Nephron progenitor cell (in vitro differentiated cells): ENCODE measurements at regions not wholly inside any gene's neighbourhood (a gene's known extent, or its start where the extent isn't known, plus 50 kb on each side); places are given as distances from the start of the nearest gene placed in this dataset.

Experiments
- DNase-seq: peaks from one replicate; pipeline ENCODE4 v3.0.0; 2021
- H3K27ac Mint-ChIP-seq: 2 replicates; pipeline ENCODE4 v1.8.0; 2021; ENCODE audit warnings: mild to moderate bottlenecking, moderate library complexity, mixed read lengths
- H3K27me3 Mint-ChIP-seq: 2 replicates; pipeline ENCODE4 v1.8.0; 2021; ENCODE audit warnings: mild to moderate bottlenecking, low read depth, mixed read lengths; ENCODE audit not compliant: poor library complexity
- H3K36me3 Mint-ChIP-seq: 2 replicates; pipeline ENCODE4 v1.8.0; 2021; ENCODE audit warnings: low read depth, mixed read lengths
- H3K4me1 Mint-ChIP-seq: 2 replicates; pipeline ENCODE4 v1.8.0; 2021; ENCODE audit warnings: mixed read lengths
- H3K4me3 Mint-ChIP-seq: 2 replicates; pipeline ENCODE4 v1.8.0; 2021; ENCODE audit warnings: mild to moderate bottlenecking, moderate library complexity, mixed read lengths
- H3K9me3 Mint-ChIP-seq: 2 replicates; pipeline ENCODE4 v1.8.0; 2021; ENCODE audit warnings: mild to moderate bottlenecking, moderate library complexity, mixed read lengths
- TF ChIP-seq, protein P1 (sequence below): fragments of 200-600 bp; sonication (generic); IDR thresholded peaks from 2 replicates; pipeline ENCODE4 v1.5.0; 2021; ENCODE audit warnings: antibody characterized with exemption

DNA sequence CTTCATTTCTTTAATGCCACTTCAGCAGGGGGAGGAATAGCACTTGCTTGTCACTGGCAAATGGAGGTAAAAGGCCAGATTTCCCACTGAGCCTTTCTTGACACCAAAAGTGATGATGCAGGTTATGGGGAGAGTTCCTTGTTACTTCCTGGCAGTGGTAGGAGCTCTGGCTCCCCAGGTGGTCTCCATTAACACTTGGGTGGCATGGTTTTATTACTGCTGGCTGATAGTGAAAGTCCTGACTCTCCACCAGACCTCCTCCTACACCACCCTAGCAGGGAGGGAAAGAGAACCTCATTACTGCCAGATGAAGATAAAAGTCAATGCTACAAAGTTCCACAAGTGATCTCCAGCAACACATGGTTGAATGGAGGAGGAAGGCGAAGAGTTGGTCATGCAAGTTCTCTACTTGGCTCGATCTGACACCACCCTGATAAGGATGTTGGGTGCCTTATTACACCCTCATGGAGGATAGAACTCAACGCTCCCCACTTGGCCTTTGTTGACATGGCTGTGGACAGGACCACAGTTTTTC is 152.7 kb upstream of the GNAO1 start:
- Mint-ChIP-seq H3K4me1 (no peaks in the 10 kb centered on the region), H3K36me3 (no peaks in the 10 kb centered on the region), H3K4me3 (no peak overlapping the region), H3K27ac (no peak overlapping the region), H3K27me3 (peaks cover 10% of the 10 kb centered on the region), H3K9me3 (peaks cover 22% of the 10 kb centered on the region)
- TF ChIP-seq, protein P1, sequence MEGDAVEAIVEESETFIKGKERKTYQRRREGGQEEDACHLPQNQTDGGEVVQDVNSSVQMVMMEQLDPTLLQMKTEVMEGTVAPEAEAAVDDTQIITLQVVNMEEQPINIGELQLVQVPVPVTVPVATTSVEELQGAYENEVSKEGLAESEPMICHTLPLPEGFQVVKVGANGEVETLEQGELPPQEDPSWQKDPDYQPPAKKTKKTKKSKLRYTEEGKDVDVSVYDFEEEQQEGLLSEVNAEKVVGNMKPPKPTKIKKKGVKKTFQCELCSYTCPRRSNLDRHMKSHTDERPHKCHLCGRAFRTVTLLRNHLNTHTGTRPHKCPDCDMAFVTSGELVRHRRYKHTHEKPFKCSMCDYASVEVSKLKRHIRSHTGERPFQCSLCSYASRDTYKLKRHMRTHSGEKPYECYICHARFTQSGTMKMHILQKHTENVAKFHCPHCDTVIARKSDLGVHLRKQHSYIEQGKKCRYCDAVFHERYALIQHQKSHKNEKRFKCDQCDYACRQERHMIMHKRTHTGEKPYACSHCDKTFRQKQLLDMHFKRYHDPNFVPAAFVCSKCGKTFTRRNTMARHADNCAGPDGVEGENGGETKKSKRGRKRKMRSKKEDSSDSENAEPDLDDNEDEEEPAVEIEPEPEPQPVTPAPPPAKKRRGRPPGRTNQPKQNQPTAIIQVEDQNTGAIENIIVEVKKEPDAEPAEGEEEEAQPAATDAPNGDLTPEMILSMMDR: no peak
- no peak for DNase-seq

DNA sequence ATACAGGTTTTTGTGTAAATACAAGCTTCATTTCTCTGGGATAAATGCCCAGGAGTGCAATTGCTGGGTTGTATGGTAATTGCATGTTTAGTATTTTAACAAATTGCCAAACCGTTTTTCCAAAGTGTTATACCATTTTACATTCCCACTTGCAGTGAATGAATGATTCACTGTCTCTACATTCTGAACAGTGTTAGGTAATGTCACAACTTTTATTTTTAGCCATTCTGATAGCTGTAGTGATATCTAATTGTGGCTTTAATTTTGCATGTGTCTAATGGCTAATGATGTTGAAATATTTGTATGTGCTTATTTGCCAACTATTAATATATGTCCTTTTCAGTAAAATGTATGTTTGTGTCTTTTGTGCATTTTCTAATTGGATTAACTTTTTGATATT is 156.9 kb upstream of the CES5A start:
- Mint-ChIP-seq H3K4me1 (no peaks in the 10 kb centered on the region), H3K36me3 (no peaks in the 10 kb centered on the region), H3K4me3 (no peak overlapping the region), H3K27ac (no peak overlapping the region), H3K27me3 (no peaks in the 10 kb centered on the region), H3K9me3 (peaks cover 9% of the 10 kb centered on the region)
- TF ChIP-seq, protein P1: no peak
- no peak for DNase-seq

DNA sequence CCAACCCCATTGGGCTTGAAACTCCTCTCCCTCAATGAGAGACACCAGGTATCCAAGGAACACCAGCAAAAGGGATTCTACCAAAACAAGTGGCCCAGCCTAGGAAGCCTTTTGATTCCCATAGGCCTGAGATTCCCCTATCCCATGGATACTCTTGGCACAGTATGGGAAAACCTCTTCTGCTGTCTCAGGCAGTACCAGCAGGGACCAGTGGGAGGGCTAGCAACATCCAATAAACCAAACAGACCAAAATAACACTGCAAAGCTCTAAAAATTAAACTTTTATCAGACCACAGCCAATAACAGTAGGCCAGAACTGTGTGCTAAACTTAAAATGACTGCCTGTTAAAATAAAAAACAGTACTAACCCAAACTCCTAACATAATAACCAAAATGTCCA is 153.9 kb upstream of the CES5A start:
- peak overlapping the region; percentile 50 for H3K27ac Mint-ChIP-seq
- H3K4me3 Mint-ChIP-seq: no peak overlapping the region
- TF ChIP-seq, protein P1: no peak
- no peaks in the 10 kb centered on the region for H3K27me3 Mint-ChIP-seq
- no peaks in the 10 kb centered on the region for H3K9me3 Mint-ChIP-seq
- no peak for DNase-seq
- no peaks in the 10 kb centered on the region for H3K36me3 Mint-ChIP-seq
- H3K4me1 Mint-ChIP-seq: no peaks in the 10 kb centered on the region

DNA sequence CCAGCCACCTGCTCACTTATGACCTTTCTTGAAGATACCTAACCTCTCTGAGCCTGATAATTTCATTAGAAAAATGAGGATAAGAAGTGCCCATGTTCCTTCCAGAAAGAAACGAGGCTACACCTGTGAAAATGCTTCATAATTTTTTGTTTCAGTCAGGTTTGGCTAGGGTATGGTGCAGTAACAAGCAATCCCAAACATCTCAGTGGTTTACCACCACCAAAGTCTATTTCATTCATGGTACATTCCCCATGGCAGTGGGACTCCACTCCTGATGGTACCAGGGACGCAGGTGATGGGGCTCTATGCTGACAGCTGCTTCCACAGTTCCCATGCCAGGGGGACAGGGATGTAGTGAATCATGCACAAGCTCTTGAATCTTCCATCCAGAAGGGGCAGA is 147.6 kb upstream of the CES5A start:
- no peaks in the 10 kb centered on the region for H3K36me3 Mint-ChIP-seq
- TF ChIP-seq, protein P1: no peak
- H3K27ac Mint-ChIP-seq: no peak overlapping the region
- H3K4me3 Mint-ChIP-seq: no peak overlapping the region
- no peaks in the 10 kb centered on the region for H3K4me1 Mint-ChIP-seq
- no peak for DNase-seq
- H3K27me3 Mint-ChIP-seq: peaks cover 24% of the 10 kb centered on the region
- no peaks in the 10 kb centered on the region for H3K9me3 Mint-ChIP-seq

DNA sequence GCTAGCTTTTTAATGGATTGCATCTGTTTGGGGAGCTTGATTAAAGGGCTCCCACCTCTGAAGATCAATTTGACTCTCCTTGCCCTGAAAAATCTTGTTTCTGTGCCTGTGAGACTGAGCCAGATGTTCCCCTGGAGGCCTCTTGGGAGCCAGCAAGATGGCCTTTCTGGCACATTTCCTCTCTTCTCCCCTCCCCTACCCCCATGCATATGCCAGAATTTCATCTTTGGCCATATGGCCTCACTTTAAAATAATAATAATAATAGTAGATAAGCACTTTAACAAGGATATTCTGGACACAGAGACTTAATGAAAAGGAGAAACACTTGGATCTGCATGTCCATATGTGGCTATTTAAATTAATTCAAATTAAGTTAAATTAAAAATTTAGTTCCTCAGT is 144.1 kb upstream of the CES5A start:
- no peaks in the 10 kb centered on the region for H3K4me1 Mint-ChIP-seq
- H3K27ac Mint-ChIP-seq: no peak overlapping the region
- no peak for DNase-seq
- H3K9me3 Mint-ChIP-seq: no peaks in the 10 kb centered on the region
- peaks cover 40% of the 10 kb centered on the region for H3K27me3 Mint-ChIP-seq
- no peak overlapping the region for H3K4me3 Mint-ChIP-seq
- H3K36me3 Mint-ChIP-seq: no peaks in the 10 kb centered on the region
- TF ChIP-seq, protein P1: no peak

DNA sequence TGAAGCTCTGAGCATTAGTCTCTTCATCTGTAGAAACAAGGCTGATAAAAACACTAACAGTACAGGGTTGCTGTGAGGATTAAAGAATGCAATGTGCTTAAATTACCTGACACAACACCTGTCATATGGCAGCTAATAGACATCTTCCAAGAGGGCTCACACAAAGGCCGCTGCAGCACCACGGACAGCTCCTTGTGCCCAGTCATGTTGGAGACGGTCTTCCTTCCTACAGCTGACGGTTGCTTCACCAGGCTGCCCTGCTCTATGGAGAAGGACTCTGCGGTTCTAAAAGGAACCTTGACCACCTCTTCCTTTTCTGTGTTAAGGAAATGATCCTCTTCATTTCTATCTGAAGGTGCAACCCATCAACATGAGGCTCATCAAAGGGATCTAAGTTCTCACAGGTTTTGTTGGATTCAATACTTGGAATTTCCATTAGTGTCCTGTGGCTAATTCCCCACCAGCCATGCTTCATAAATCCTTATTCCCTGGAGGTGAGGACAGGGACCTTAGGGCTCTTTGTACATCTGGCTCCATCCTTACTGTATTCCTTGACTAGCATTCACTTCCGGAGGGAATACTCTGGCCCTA is 138.9 kb upstream of the CES5A start:
- no peaks in the 10 kb centered on the region for H3K9me3 Mint-ChIP-seq
- H3K4me3 Mint-ChIP-seq: no peak overlapping the region
- DNase-seq: peak; percentile 94
- TF ChIP-seq, protein P1: no peak
- no peaks in the 10 kb centered on the region for H3K36me3 Mint-ChIP-seq
- H3K27ac Mint-ChIP-seq: no peak overlapping the region
- peaks cover 34% of the 10 kb centered on the region for H3K27me3 Mint-ChIP-seq
- no peaks in the 10 kb centered on the region for H3K4me1 Mint-ChIP-seq
